ENCODE measurements at regions not wholly inside any gene's neighbourhood (a gene's known extent, or its start where the extent isn't known, plus 50 kb on each side); places are given as distances from the start of the nearest gene placed in this dataset.
"Not testable (repeated sequence)": the region's sequence is repeated elsewhere in the genome, so short reads cannot be mapped to it uniquely, and the experiment has no call there.

DNA sequence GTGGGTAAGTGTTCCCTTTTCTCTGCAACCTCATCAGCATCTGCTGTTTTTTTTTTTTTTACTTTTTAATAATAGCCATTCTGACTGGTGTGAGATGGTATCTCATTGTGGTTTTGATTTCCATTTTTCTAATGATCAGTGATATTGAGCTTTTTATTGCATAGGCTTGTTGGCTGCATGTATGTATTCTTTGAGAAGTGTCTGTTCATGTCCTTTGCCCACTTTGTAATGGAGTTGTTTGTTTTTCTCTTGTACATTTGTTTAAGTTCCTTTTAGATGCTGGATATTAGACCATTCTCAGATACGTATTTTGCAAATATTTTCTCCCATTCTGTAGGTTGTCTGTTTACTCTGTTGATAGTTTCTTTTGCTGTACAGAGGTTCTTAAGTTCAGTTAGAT lies 134.6 kb downstream of the NAA11 start:
- ATAC-seq; H3K27me3 Mint-ChIP-seq (ENCODE audit: low read depth); H3K4me3 Mint-ChIP-seq; POLR2A ChIA-PET; DNase-seq; CTCF ChIA-PET; H3K27ac Mint-ChIP-seq; H3K36me3 Mint-ChIP-seq (ENCODE audit: low read depth); H3K4me1 Mint-ChIP-seq (ENCODE audit: low read depth): not testable (repeated sequence)
- H3K9me3 Mint-ChIP-seq (ENCODE audit: insufficient read depth), result peaks cover 11% of the 10 kb centered on the region

DNA sequence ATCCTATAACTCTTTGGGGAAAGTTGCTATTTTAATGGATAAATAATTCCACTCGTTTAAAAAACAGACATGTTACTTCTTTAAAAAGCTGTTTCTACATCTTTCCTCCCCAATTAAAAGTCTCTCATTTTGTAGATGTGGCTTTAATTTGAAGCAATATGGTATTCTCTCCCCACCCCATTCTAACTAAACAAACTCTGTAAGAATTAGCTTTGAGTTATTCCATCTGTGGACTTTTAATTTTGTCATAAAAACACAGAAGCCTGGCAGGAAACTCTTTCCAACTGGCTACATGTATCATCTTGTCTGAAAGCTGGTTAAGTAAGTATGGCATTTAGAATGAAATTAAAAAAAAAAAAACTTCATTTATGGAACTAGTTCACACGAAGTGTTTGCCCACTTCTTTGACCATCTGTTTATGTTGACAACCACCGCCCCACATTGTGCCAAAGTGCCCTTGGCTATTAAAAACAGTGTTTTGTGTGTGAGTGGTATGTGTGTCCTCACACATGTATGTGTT lies 140.3 kb downstream of the NAA11 start:
- no peaks in the 10 kb centered on the region for H3K36me3 Mint-ChIP-seq (ENCODE audit: low read depth)
- POLR2A ChIA-PET, result no interaction called here

GRCh38 chr4:79184476-79184875 lies 141.4 kb downstream of the NAA11 start:
- DNase-seq (no peak), ATAC-seq (no peak)
- CTCF ChIA-PET, result no interaction called here
- POLR2A ChIA-PET, result no interaction called here
- peaks cover 6% of the 10 kb centered on the region for H3K9me3 Mint-ChIP-seq (ENCODE audit: insufficient read depth)
- no peaks in the 10 kb centered on the region for H3K36me3 Mint-ChIP-seq (ENCODE audit: low read depth)
- no peak overlapping the region for H3K27ac Mint-ChIP-seq
- no peak overlapping the region for H3K4me3 Mint-ChIP-seq
- no peaks in the 10 kb centered on the region for H3K4me1 Mint-ChIP-seq (ENCODE audit: low read depth)
- H3K27me3 Mint-ChIP-seq (ENCODE audit: low read depth), result no peaks in the 10 kb centered on the region

More for the DNA sequence above, 140.3 kb downstream of the NAA11 start:
- ATAC-seq (no peak), DNase-seq (no peak)
- CTCF ChIA-PET, result no interaction called here
- H3K9me3 Mint-ChIP-seq (ENCODE audit: insufficient read depth), result peaks cover 6% of the 10 kb centered on the region
- H3K4me3 Mint-ChIP-seq, result no peak overlapping the region
- no peak overlapping the region for H3K27ac Mint-ChIP-seq
- no peaks in the 10 kb centered on the region for H3K4me1 Mint-ChIP-seq (ENCODE audit: low read depth)
- H3K27me3 Mint-ChIP-seq (ENCODE audit: low read depth), result no peaks in the 10 kb centered on the region

DNA sequence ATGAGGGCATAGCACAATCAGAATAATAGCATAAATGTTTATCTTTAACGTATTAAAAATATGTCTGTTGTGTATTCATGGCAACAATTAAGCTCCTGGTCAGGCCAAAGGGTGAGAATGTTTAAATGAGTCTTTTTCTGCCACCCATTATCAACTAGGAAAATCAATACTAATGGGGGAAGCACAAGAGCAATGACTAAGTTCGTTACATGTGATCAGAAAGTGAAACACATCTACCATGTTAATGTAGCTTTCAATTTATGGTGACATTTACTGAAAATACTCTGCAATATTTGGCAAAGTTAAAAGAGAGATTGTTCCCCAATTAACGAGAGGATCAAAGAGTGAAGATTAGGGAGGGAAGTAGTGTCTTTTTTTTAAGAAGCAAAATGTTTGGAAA lies 143.7 kb downstream of the NAA11 start:
- Mint-ChIP-seq H3K4me1 (ENCODE audit: low read depth) (no peaks in the 10 kb centered on the region), H3K27me3 (ENCODE audit: low read depth) (no peaks in the 10 kb centered on the region), H3K36me3 (ENCODE audit: low read depth) (no peaks in the 10 kb centered on the region), H3K9me3 (ENCODE audit: insufficient read depth) (no peaks in the 10 kb centered on the region), H3K27ac (no peak overlapping the region), H3K4me3 (no peak overlapping the region)
- ATAC-seq (no peak), DNase-seq (no peak)
- ChIA-PET POLR2A (no interaction called here), CTCF (no interaction called here)

DNA sequence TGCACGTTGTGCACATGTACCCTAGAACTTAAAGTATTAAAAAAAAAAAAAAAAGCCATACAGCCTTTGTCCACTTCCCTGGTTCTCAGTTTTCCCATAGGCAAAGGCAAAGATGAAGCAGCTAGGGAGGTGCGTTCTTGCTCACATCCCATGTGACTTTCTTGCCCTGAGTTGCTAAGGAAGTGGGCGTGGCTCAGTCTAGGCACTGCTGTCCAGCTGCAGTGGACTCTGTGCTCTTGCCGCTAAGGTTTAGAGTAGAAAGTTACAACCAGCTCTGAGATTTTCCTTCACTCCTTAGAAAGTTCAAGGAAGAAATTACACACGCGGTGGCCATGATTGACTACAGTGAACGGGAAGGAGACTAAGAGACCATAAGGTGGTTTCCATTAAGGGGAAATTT lies 144.7 kb downstream of the NAA11 start:
- H3K4me1 Mint-ChIP-seq (ENCODE audit: low read depth), result no peaks in the 10 kb centered on the region
- H3K27ac Mint-ChIP-seq, result no peak overlapping the region
- no peaks in the 10 kb centered on the region for H3K36me3 Mint-ChIP-seq (ENCODE audit: low read depth)
- ChIA-PET POLR2A (no interaction called here), CTCF (no interaction called here)
- H3K27me3 Mint-ChIP-seq (ENCODE audit: low read depth), result no peaks in the 10 kb centered on the region
- ATAC-seq (no peak), DNase-seq (no peak)
- H3K9me3 Mint-ChIP-seq (ENCODE audit: insufficient read depth), result no peaks in the 10 kb centered on the region
- no peak overlapping the region for H3K4me3 Mint-ChIP-seq

GRCh38 chr4:79178760-79179159 lies 147.1 kb downstream of the NAA11 start:
- Mint-ChIP-seq H3K4me3 (no peak overlapping the region), H3K9me3 (ENCODE audit: insufficient read depth) (no peaks in the 10 kb centered on the region), H3K4me1 (ENCODE audit: low read depth) (no peaks in the 10 kb centered on the region), H3K27me3 (ENCODE audit: low read depth) (no peaks in the 10 kb centered on the region), H3K27ac (no peak overlapping the region), H3K36me3 (ENCODE audit: low read depth) (no peaks in the 10 kb centered on the region)
- DNase-seq (no peak), ATAC-seq (no peak)
- POLR2A ChIA-PET, result no interaction called here
- CTCF ChIA-PET, result no interaction called here

GRCh38 chr4:79177388-79177787 lies 148.5 kb downstream of the NAA11 start:
- H3K9me3 Mint-ChIP-seq (ENCODE audit: insufficient read depth), result no peaks in the 10 kb centered on the region
- ChIA-PET CTCF (interaction anchor here (0.6 kb wide), 1 partner anchor 132 kb away, joined by 5 read pairs; no protein-coding TSS in a partner anchor), POLR2A (no interaction called here)
- H3K4me1 Mint-ChIP-seq (ENCODE audit: low read depth), result no peaks in the 10 kb centered on the region
- no peak for DNase-seq
- no peak overlapping the region for H3K27ac Mint-ChIP-seq
- H3K4me3 Mint-ChIP-seq, result no peak overlapping the region
- H3K36me3 Mint-ChIP-seq (ENCODE audit: low read depth), result no peaks in the 10 kb centered on the region
- no peaks in the 10 kb centered on the region for H3K27me3 Mint-ChIP-seq (ENCODE audit: low read depth)
- no peak for ATAC-seq

DNA sequence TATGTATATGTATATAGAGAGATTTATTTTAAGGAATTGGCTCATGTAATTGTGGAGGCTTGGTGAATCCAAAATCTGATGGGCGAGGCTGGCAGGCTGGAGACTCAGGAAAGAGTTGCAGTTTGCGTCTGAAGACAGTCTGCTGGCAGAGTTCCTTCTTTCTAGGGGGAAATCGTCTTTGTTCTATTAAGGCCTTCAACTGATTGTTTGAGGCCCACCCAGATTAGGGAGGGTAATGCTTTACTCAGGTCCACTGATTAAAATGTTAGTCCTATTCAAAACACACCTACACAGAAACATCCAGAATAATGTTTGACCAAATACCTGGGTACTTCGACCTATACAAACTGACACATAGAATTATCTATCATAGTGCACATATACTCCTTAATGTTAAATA lies 149.5 kb downstream of the NAA11 start:
- Mint-ChIP-seq H3K4me3 (no peak overlapping the region), H3K9me3 (ENCODE audit: insufficient read depth) (no peaks in the 10 kb centered on the region), H3K27ac (no peak overlapping the region), H3K4me1 (ENCODE audit: low read depth) (no peaks in the 10 kb centered on the region), H3K27me3 (ENCODE audit: low read depth) (no peaks in the 10 kb centered on the region), H3K36me3 (ENCODE audit: low read depth) (no peaks in the 10 kb centered on the region)
- DNase-seq, result no peak
- CTCF ChIA-PET, result no interaction called here
- POLR2A ChIA-PET, result no interaction called here
- no peak for ATAC-seq

GRCh38 chr4:79175716-79176115 lies 150.1 kb downstream of the NAA11 start:
- Mint-ChIP-seq H3K27ac (no peak overlapping the region), H3K9me3 (ENCODE audit: insufficient read depth) (no peaks in the 10 kb centered on the region), H3K27me3 (ENCODE audit: low read depth) (no peaks in the 10 kb centered on the region), H3K36me3 (ENCODE audit: low read depth) (no peaks in the 10 kb centered on the region), H3K4me3 (no peak overlapping the region), H3K4me1 (ENCODE audit: low read depth) (no peaks in the 10 kb centered on the region)
- ChIA-PET CTCF (no interaction called here), POLR2A (interaction anchor here (0.6 kb wide), 1 partner anchor 964 kb away, joined by 4 read pairs; no protein-coding TSS in a partner anchor)
- ATAC-seq (no peak), DNase-seq (no peak)

DNA sequence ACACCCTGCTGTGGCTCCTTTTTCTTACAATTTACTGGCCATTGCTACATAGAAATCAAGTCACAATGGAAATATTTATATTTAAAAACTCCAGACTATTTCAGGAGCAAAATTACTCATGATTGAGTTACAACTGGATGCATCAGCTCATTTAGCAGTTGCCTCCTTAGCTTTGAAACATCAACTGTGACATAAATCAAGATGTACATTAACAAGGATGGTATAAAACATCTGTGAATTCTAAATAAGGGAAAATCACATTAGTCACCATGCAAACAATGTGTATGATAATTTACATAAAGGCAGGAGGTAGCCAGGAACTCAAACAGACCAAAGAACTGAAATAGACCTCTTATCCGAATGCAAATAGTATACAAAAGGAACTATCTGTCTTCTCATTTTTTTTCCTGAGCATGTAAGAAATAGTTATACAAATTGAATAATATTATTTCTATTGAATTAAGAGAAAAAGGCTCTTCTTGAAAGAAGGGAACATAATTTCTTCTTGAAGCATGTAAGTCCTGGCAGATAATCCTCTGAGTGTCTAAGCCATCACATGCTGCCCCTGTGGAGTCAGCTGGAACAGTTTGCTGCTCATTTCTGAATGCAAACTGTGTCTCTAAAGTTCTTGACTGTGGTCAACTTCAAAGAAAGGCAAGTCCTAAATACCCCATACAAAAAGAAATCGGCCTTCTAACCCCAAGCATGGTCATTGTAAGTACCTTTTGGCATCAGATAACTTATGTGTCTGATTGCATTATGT lies 151.2 kb downstream of the NAA11 start:
- ChIA-PET CTCF (no interaction called here), POLR2A (interaction anchor here (0.6 kb wide), 1 partner anchor 965 kb away, joined by 4 read pairs; no protein-coding TSS in a partner anchor)
- no peak for ATAC-seq
- H3K27ac Mint-ChIP-seq, result no peak overlapping the region
- no peaks in the 10 kb centered on the region for H3K9me3 Mint-ChIP-seq (ENCODE audit: insufficient read depth)
- no peaks in the 10 kb centered on the region for H3K27me3 Mint-ChIP-seq (ENCODE audit: low read depth)
- H3K4me1 Mint-ChIP-seq (ENCODE audit: low read depth), result no peaks in the 10 kb centered on the region
- H3K36me3 Mint-ChIP-seq (ENCODE audit: low read depth), result no peaks in the 10 kb centered on the region
- H3K4me3 Mint-ChIP-seq, result no peak overlapping the region
- DNase-seq, result no peak

GRCh38 chr4:79173186-79173585 lies 152.7 kb downstream of the NAA11 start:
- ChIA-PET CTCF (no interaction called here), POLR2A (no interaction called here)
- no peaks in the 10 kb centered on the region for H3K36me3 Mint-ChIP-seq (ENCODE audit: low read depth)
- no peak for DNase-seq
- no peaks in the 10 kb centered on the region for H3K4me1 Mint-ChIP-seq (ENCODE audit: low read depth)
- no peak overlapping the region for H3K27ac Mint-ChIP-seq
- no peaks in the 10 kb centered on the region for H3K27me3 Mint-ChIP-seq (ENCODE audit: low read depth)
- H3K9me3 Mint-ChIP-seq (ENCODE audit: insufficient read depth), result no peaks in the 10 kb centered on the region
- H3K4me3 Mint-ChIP-seq, result no peak overlapping the region
- ATAC-seq, result no peak

- DNase-seq (no peak), ATAC-seq (no peak)
- ChIA-PET POLR2A (no interaction called here), CTCF (no interaction called here)
- no peaks in the 10 kb centered on the region for H3K9me3 Mint-ChIP-seq (ENCODE audit: insufficient read depth)
- no peaks in the 10 kb centered on the region for H3K27me3 Mint-ChIP-seq (ENCODE audit: low read depth)
- H3K36me3 Mint-ChIP-seq (ENCODE audit: low read depth), result no peaks in the 10 kb centered on the region
- H3K27ac Mint-ChIP-seq, result no peak overlapping the region
- H3K4me1 Mint-ChIP-seq (ENCODE audit: low read depth), result no peaks in the 10 kb centered on the region
- H3K4me3 Mint-ChIP-seq, result no peak overlapping the region
Observed at GRCh38 chr4:79170077-79170476, 155.8 kb downstream of the NAA11 start.

Measured in activated CD8-positive, alpha-beta T cell treated with anti-CD3 and anti-CD28 coated beads, Interleukin-2, amount 10 ng/mL, durations not matched to agents 7 days and 5 days (primary cell).